HepG2 (cell line): ENCODE measurements at regions not wholly inside any gene's neighbourhood (a gene's known extent, or its start where the extent isn't known, plus 50 kb on each side); places are given as distances from the start of the nearest gene placed in this dataset.
A peak's percentile ranks its signal among the peaks of the same experiment; 100 is the strongest.

Experiments
- ATF5 ChIP-seq: sonication (generic); formaldehyde crosslinking; IDR thresholded peaks from 2 replicates; pipeline ENCODE4 v1.4.0; 2020; ENCODE audit warnings: mild to moderate bottlenecking, low read depth, missing genetic modification reagents
- CENPT ChIP-seq: sonication (generic); formaldehyde crosslinking; IDR thresholded peaks from 2 replicates; pipeline ENCODE4 v1.8.0; 2022; ENCODE audit warnings: low read depth, mild to moderate bottlenecking, moderate library complexity, missing genetic modification reagents
- EHMT2 ChIP-seq: fragments of 200-600 bp; sonication (generic); IDR thresholded peaks from 2 replicates; pipeline ENCODE4 v1.7.0; 2017; ENCODE audit warnings: antibody characterized with exemption, low read depth, low read length, borderline replicate concordance
- GATAD1 ChIP-seq: IDR thresholded peaks from 2 replicates; pipeline ENCODE4 v1.6.1; 2016; ENCODE audit warnings: missing genetic modification reagents, missing compliant biosample characterization
- HOXA5 ChIP-seq: sonication (generic); formaldehyde crosslinking; IDR thresholded peaks from 2 replicates; pipeline ENCODE4 v1.4.0; 2020; ENCODE audit warnings: missing genetic modification reagents
- KLF16 ChIP-seq, 2 experiments: sonication (generic) in 1 of 2; formaldehyde crosslinking in 1 of 2; IDR thresholded peaks; 2 replicates each; pipeline versions ENCODE4 v1.6.1 to v1.8.0; 2016 to 2023; ENCODE audit warnings: missing genetic modification reagents in 2 of 2, missing compliant biosample characterization in 1 of 2
- MTF2 ChIP-seq: sonication (generic); formaldehyde crosslinking; IDR thresholded peaks from 2 replicates; pipeline ENCODE4 v1.5.0; 2020; ENCODE audit warnings: missing genetic modification reagents, borderline replicate concordance
- NR2F6 ChIP-seq, 2 experiments: IDR thresholded peaks; 2 replicates each; pipeline ENCODE4 v1.6.1; 2016; ENCODE audit warnings: antibody characterized with exemption in 1 of 2, mild to moderate bottlenecking in 1 of 2
- PCBP1 ChIP-seq: fragments of 200-400 bp; formaldehyde crosslinking; IDR thresholded peaks from 2 replicates; pipeline ENCODE4 v1.6.1; 2017; ENCODE audit warnings: mild to moderate bottlenecking, low read depth, low read length, borderline replicate concordance
- POLR2A ChIP-seq, 2 experiments: IDR thresholded peaks; 2 replicates each; pipeline ENCODE4 v1.6.1; 2011; ENCODE audit warnings: low read depth in 2 of 2, low read length in 2 of 2, mild to moderate bottlenecking in 1 of 2, moderate library complexity in 1 of 2; ENCODE audit not compliant: insufficient read depth in 1 of 2
- PRMT3 ChIP-seq: sonication (generic); formaldehyde crosslinking; IDR thresholded peaks from 2 replicates; pipeline ENCODE4 v1.8.1; 2022; ENCODE audit warnings: low read depth, mild to moderate bottlenecking, moderate library complexity, missing genetic modification reagents, borderline replicate concordance
- SOX5 ChIP-seq: IDR thresholded peaks from 2 replicates; pipeline ENCODE4 v1.6.1; 2016; ENCODE audit warnings: borderline replicate concordance
- TBP ChIP-seq: sonication (generic); formaldehyde crosslinking; IDR thresholded peaks from 2 replicates; pipeline ENCODE4 v1.5.0; 2020; ENCODE audit warnings: missing genetic modification reagents
- XRCC5 ChIP-seq: fragments of 200-400 bp; formaldehyde crosslinking; optimal IDR thresholded peaks from 2 replicates; pipeline ENCODE3; 2017; ENCODE audit warnings: mild to moderate bottlenecking, low read length
- ZMYM3 ChIP-seq: sonication (generic); formaldehyde crosslinking; IDR thresholded peaks from 2 replicates; pipeline ENCODE4 v1.5.1; 2020; ENCODE audit warnings: mild to moderate bottlenecking, missing genetic modification reagents
- ZNF224 ChIP-seq: sonication (generic); formaldehyde crosslinking; IDR thresholded peaks from 2 replicates; pipeline ENCODE4 v1.5.0; 2020; ENCODE audit warnings: mild to moderate bottlenecking, missing genetic modification reagents
- ZNF572 ChIP-seq: sonication (generic); formaldehyde crosslinking; IDR thresholded peaks from 2 replicates; pipeline ENCODE4 v1.5.1; 2020; ENCODE audit warnings: mild to moderate bottlenecking, missing genetic modification reagents
- ZNF703 ChIP-seq: sonication (generic); formaldehyde crosslinking; IDR thresholded peaks from 2 replicates; pipeline ENCODE4 v1.5.1; 2020; ENCODE audit warnings: missing genetic modification reagents, mild to moderate bottlenecking, moderate library complexity, borderline replicate concordance
- ZNF839 ChIP-seq: sonication (generic); formaldehyde crosslinking; IDR thresholded peaks from 2 replicates; pipeline ENCODE4 v1.4.0; 2020; ENCODE audit warnings: missing genetic modification reagents, mild to moderate bottlenecking, borderline replicate concordance
- ZNF879 ChIP-seq: sonication (generic); formaldehyde crosslinking; IDR thresholded peaks from 2 replicates; pipeline ENCODE4 v1.8.1; 2023; ENCODE audit warnings: missing genetic modification reagents
- TF ChIP-seq, protein P1 (sequence below): sonication (generic); formaldehyde crosslinking; IDR thresholded peaks from 2 replicates; pipeline ENCODE4 v1.4.0; 2020; ENCODE audit warnings: missing genetic modification reagents, borderline replicate concordance
- TF ChIP-seq, protein P2 (sequence below): sonication (generic); formaldehyde crosslinking; IDR thresholded peaks from 2 replicates; pipeline ENCODE4 v1.4.0; 2020; ENCODE audit warnings: missing genetic modification reagents, mild to moderate bottlenecking, borderline replicate concordance

DNA sequence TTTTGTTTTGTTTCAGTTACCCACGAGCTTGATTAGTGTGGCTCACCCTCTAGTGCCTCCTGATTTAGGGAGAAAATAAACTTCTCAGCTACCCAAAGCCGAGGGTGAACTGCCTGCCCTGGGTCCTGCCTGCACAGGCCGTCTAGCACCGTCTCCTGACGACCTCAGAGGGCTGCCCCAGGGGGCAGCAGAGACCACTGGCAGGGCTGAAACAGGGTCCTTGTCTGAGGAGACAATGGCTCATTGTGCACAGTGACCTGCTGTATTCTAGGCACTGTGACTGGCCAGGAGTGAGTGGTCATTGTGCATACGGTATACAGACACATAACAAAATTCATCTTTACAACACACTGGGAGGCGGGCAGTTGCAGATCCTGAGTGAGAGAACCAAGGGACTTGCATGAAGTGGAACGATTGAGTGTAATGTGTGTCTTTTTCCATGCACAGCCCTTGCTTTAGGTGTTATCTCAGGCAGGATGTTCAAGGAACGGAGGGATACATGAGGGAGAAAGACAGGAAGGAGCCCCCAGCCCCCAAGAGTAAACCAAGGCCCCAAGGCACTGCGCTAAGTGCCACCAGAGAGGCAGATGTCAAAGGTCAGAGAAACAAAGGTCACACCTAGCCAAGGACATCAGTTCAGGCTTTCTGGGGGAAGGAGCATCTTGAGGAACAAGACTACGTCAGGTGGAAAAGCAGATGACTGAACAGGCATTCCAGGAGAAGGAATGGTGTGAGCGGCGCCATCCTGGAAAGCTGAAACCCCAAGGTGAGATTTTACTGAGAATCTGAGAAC is 421.3 kb downstream of the LPIN1 start (continued):
- TF ChIP-seq, protein P1, sequence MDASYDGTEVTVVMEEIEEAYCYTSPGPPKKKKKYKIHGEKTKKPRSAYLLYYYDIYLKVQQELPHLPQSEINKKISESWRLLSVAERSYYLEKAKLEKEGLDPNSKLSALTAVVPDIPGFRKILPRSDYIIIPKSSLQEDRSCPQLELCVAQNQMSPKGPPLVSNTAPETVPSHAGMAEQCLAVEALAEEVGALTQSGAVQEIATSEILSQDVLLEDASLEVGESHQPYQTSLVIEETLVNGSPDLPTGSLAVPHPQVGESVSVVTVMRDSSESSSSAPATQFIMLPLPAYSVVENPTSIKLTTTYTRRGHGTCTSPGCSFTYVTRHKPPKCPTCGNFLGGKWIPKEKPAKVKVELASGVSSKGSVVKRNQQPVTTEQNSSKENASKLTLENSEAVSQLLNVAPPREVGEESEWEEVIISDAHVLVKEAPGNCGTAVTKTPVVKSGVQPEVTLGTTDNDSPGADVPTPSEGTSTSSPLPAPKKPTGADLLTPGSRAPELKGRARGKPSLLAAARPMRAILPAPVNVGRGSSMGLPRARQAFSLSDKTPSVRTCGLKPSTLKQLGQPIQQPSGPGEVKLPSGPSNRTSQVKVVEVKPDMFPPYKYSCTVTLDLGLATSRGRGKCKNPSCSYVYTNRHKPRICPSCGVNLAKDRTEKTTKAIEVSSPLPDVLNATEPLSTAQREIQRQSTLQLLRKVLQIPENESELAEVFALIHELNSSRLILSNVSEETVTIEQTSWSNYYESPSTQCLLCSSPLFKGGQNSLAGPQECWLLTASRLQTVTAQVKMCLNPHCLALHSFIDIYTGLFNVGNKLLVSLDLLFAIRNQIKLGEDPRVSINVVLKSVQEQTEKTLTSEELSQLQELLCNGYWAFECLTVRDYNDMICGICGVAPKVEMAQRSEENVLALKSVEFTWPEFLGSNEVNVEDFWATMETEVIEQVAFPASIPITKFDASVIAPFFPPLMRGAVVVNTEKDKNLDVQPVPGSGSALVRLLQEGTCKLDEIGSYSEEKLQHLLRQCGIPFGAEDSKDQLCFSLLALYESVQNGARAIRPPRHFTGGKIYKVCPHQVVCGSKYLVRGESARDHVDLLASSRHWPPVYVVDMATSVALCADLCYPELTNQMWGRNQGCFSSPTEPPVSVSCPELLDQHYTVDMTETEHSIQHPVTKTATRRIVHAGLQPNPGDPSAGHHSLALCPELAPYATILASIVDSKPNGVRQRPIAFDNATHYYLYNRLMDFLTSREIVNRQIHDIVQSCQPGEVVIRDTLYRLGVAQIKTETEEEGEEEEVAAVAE (CRISPR knock-in tag) = no peak
- TF ChIP-seq EHMT2 (no peak), KLF16 (CRISPR knock-in tag; IDR thresholded peaks at IDR 0.05) (no peak), MTF2 (CRISPR knock-in tag) (no peak), PRMT3 (0 out of 2 replicates have a peak, but pooled peaks have one; percentile 16), XRCC5 (peak; percentile 33), ZNF703 (CRISPR knock-in tag) (no peak), ZMYM3 (no peak), SOX5 (CRISPR knock-in tag) (peak; percentile 81), HOXA5 (no peak), ZNF224 (CRISPR knock-in tag) (no peak), ZNF572 (CRISPR knock-in tag) (no peak), CENPT (no peak), ZNF879 (CRISPR knock-in tag) (no peak), ZNF839 (no peak), PCBP1 (no peak), TBP (CRISPR knock-in tag) (no peak), GATAD1 (CRISPR knock-in tag) (no peak), NR2F6 (IDR thresholded peaks at IDR 0.05) (0 out of 2 replicates have a peak, but pooled peaks have one; percentile 19), NR2F6 (CRISPR knock-in tag; IDR thresholded peaks at IDR 0.05) (peak; percentile 73), POLR2A (IDR thresholded peaks at IDR 0.05; ENCODE audit: insufficient read depth in 1 of 2, low read depth in 2 of 2, low read length in 2 of 2) (no peak), ATF5 (no peak)
- TF ChIP-seq, protein P2, sequence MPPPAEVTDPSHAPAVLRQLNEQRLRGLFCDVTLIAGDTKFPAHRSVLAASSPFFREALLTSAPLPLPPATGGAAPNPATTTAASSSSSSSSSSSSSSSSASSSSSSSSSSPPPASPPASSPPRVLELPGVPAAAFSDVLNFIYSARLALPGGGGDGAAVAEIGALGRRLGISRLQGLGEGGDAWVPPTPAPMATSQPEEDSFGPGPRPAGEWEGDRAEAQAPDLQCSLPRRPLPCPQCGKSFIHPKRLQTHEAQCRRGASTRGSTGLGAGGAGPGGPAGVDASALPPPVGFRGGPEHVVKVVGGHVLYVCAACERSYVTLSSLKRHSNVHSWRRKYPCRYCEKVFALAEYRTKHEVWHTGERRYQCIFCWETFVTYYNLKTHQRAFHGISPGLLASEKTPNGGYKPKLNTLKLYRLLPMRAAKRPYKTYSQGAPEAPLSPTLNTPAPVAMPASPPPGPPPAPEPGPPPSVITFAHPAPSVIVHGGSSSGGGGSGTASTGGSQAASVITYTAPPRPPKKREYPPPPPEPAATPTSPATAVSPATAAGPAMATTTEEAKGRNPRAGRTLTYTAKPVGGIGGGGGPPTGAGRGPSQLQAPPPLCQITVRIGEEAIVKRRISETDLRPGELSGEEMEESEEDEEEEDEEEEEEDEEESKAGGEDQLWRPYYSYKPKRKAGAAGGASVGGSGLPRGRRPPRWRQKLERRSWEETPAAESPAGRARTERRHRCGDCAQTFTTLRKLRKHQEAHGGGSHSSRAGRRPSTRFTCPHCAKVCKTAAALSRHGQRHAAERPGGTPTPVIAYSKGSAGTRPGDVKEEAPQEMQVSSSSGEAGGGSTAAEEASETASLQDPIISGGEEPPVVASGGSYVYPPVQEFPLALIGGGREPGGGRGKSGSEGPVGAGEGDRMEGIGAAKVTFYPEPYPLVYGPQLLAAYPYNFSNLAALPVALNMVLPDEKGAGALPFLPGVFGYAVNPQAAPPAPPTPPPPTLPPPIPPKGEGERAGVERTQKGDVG (CRISPR knock-in tag) = no peak
